Type B pancreatic cell (in vitro differentiated cells): ENCODE measurements at regions not wholly inside any gene's neighbourhood (a gene's known extent, or its start where the extent isn't known, plus 50 kb on each side); places are given as distances from the start of the nearest gene placed in this dataset.
"Not testable (repeated sequence)": the region's sequence is repeated elsewhere in the genome, so short reads cannot be mapped to it uniquely, and the experiment has no call there.

Experiments used
- DNase-seq: peaks from one replicate; pipeline ENCODE4 v3.0.0; 2021; ENCODE audit warnings: mixed read lengths; ENCODE audit not compliant: unreplicated experiment; ENCODE audit errors: extremely low spot score
- H3K27ac Mint-ChIP-seq: 2 replicates; pipeline ENCODE4 v1.8.0; 2021; ENCODE audit warnings: mild to moderate bottlenecking, mixed read lengths
- H3K27me3 Mint-ChIP-seq: 2 replicates; pipeline ENCODE4 v1.8.0; 2021; ENCODE audit warnings: mixed read lengths
- H3K36me3 Mint-ChIP-seq: 2 replicates; pipeline ENCODE4 v1.8.0; 2021; ENCODE audit warnings: mixed read lengths
- H3K4me1 Mint-ChIP-seq: one replicate; pipeline ENCODE4 v1.8.0; 2021; ENCODE audit warnings: mixed read lengths; ENCODE audit not compliant: unreplicated experiment
- H3K4me3 Mint-ChIP-seq: 2 replicates; pipeline ENCODE4 v1.8.0; 2021; ENCODE audit warnings: mild to moderate bottlenecking, mixed read lengths
- H3K9me3 Mint-ChIP-seq: 2 replicates; pipeline ENCODE4 v1.8.0; 2021; ENCODE audit warnings: mixed read lengths
- TF ChIP-seq, protein P1 (sequence below): fragments of 200-600 bp; sonication (generic); conservative IDR thresholded peaks from 2 replicates; pipeline ENCODE4 v1.5.0; 2021; ENCODE audit warnings: antibody characterized with exemption, mild to moderate bottlenecking

- Mint-ChIP-seq H3K4me1 (no peaks in the 10 kb centered on the region), H3K27me3 (peaks cover 36% of the 10 kb centered on the region), H3K27ac (no peak overlapping the region), H3K4me3 (no peak overlapping the region), H3K36me3 (no peaks in the 10 kb centered on the region), H3K9me3 (no peaks in the 10 kb centered on the region)
- TF ChIP-seq, protein P1, sequence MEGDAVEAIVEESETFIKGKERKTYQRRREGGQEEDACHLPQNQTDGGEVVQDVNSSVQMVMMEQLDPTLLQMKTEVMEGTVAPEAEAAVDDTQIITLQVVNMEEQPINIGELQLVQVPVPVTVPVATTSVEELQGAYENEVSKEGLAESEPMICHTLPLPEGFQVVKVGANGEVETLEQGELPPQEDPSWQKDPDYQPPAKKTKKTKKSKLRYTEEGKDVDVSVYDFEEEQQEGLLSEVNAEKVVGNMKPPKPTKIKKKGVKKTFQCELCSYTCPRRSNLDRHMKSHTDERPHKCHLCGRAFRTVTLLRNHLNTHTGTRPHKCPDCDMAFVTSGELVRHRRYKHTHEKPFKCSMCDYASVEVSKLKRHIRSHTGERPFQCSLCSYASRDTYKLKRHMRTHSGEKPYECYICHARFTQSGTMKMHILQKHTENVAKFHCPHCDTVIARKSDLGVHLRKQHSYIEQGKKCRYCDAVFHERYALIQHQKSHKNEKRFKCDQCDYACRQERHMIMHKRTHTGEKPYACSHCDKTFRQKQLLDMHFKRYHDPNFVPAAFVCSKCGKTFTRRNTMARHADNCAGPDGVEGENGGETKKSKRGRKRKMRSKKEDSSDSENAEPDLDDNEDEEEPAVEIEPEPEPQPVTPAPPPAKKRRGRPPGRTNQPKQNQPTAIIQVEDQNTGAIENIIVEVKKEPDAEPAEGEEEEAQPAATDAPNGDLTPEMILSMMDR: no peak
- DNase-seq: no peak
These were observed 161.7 kb upstream of the CXCL13 start for GRCh38 chr4:77443941-77444340.

GRCh38 chr4:77445823-77446222 is 159.8 kb upstream of the CXCL13 start:
- no peak overlapping the region for H3K27ac Mint-ChIP-seq
- no peaks in the 10 kb centered on the region for H3K36me3 Mint-ChIP-seq
- H3K9me3 Mint-ChIP-seq: no peaks in the 10 kb centered on the region
- no peak for DNase-seq
- TF ChIP-seq, protein P1: no peak
- no peaks in the 10 kb centered on the region for H3K4me1 Mint-ChIP-seq
- peaks cover 38% of the 10 kb centered on the region for H3K27me3 Mint-ChIP-seq
- no peak overlapping the region for H3K4me3 Mint-ChIP-seq

- no peak for DNase-seq
- no peak overlapping the region for H3K4me3 Mint-ChIP-seq
- no peaks in the 10 kb centered on the region for H3K4me1 Mint-ChIP-seq
- TF ChIP-seq, protein P1: no peak
- H3K27ac Mint-ChIP-seq: no peak overlapping the region
- H3K9me3 Mint-ChIP-seq: no peaks in the 10 kb centered on the region
- peaks cover 38% of the 10 kb centered on the region for H3K27me3 Mint-ChIP-seq
- H3K36me3 Mint-ChIP-seq: no peaks in the 10 kb centered on the region
These were observed 159.0 kb upstream of the CXCL13 start for GRCh38 chr4:77446601-77447000.

GRCh38 chr4:77449171-77449570 is 156.4 kb upstream of the CXCL13 start:
- no peaks in the 10 kb centered on the region for H3K9me3 Mint-ChIP-seq
- H3K27me3 Mint-ChIP-seq: peaks cover 36% of the 10 kb centered on the region
- H3K27ac Mint-ChIP-seq: no peak overlapping the region
- no peaks in the 10 kb centered on the region for H3K36me3 Mint-ChIP-seq
- H3K4me3 Mint-ChIP-seq: no peak overlapping the region
- DNase-seq: no peak
- H3K4me1 Mint-ChIP-seq: no peaks in the 10 kb centered on the region
- TF ChIP-seq, protein P1: no peak

GRCh38 chr4:77450006-77450405 is 155.6 kb upstream of the CXCL13 start:
- Mint-ChIP-seq H3K27ac (no peak overlapping the region), H3K4me1 (no peaks in the 10 kb centered on the region), H3K27me3 (peaks cover 37% of the 10 kb centered on the region), H3K4me3 (no peak overlapping the region), H3K9me3 (no peaks in the 10 kb centered on the region), H3K36me3 (no peaks in the 10 kb centered on the region)
- TF ChIP-seq, protein P1: no peak
- DNase-seq: no peak

GRCh38 chr4:77451530-77451929 is 154.1 kb upstream of the CXCL13 start:
- Mint-ChIP-seq H3K36me3 (no peaks in the 10 kb centered on the region), H3K27ac (no peak overlapping the region), H3K4me3 (no peak overlapping the region), H3K27me3 (peaks cover 26% of the 10 kb centered on the region), H3K9me3 (no peaks in the 10 kb centered on the region), H3K4me1 (no peaks in the 10 kb centered on the region)
- DNase-seq: no peak
- TF ChIP-seq, protein P1: no peak

DNA sequence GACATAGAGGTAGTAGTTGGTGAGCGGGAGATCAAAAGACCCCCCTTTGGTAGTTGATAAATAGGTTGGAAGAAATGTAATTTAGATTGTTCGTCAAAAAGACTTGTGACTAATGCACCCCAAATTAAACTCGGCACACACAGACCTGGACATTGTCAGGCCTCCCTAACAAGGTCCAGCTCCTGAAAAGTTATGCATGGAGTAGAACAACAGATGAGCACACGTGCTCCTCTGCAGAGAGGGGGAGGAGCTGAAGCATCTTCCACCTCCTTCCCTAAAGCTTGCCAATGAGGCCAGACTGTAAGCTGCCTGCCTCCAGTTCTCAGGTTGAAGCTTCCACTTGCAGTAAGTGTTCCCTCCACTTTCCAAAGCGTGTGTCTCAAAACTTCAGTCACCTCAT is 153.5 kb upstream of the CXCL13 start:
- H3K36me3 Mint-ChIP-seq, H3K4me3 Mint-ChIP-seq, H3K4me1 Mint-ChIP-seq, H3K9me3 Mint-ChIP-seq, DNase-seq, H3K27ac Mint-ChIP-seq: not testable (repeated sequence)
- H3K27me3 Mint-ChIP-seq: peaks cover 20% of the 10 kb centered on the region
